Stimulated activated CD8-positive, alpha-beta memory T cell treated with anti-CD3 and anti-CD28 coated beads, Interleukin-15, amount 100 ng/mL, for 48 hours (primary cell): ENCODE measurements at regions not wholly inside any gene's neighbourhood (a gene's known extent, or its start where the extent isn't known, plus 50 kb on each side); places are given as distances from the start of the nearest gene placed in this dataset.
"Not testable (repeated sequence)": the region's sequence is repeated elsewhere in the genome, so short reads cannot be mapped to it uniquely, and the experiment has no call there.

Source experiments
- DNase-seq, 2 donors: peaks; one replicate each; pipeline ENCODE4 v3.0.0-alpha.2; 2020; ENCODE audit warnings: low read depth in 2 of 2

DNA sequence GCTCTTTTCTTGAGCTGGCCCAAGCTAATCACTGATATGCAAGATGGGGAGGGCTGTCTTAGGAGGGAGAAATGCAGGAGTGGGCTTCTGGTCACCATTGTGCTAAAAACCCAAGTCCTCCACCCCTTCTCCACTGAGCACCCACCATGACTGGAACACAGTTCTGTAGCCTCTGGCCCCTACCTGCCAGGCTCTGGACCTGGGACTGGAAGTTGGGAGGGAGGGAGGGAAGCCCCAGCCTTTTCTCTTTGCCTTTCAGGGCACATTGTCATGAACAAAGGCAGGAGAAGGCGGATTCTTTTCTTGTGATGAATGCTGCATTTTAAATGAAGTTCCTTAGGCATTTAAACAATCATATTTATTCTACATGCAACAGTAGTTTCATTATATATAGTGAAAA lies 559.1 kb upstream of the TRPC7 start:
- DNase-seq = no peak

- DNase-seq = no peak
These were observed 545.3 kb upstream of the TRPC7 start for GRCh38 chr5:136910625-136911024.

GRCh38 chr5:136909906-136910305 lies 544.6 kb upstream of the TRPC7 start:
- DNase-seq = no peak

- DNase-seq = no peak
These were observed 542.0 kb upstream of the TRPC7 start for GRCh38 chr5:136907371-136907770.

DNA sequence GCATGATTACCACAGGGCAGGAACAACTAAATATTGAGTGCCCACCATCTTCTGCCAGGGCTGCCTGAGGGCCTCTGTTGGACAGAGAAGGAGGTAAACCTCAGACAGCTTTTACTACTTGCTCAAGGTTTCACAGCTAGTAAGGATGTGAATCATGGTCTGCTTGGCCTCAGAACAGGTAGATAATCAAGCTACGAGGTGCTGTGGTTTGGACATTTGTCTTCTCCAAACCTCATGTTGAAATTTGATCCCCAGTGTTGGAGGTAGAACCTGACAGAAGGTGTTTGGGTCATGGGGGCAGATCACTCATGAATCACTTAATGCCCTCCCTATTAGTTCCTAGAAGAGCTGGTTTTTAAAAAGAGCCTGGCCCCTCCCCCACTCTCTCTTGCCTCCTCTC lies 541.2 kb upstream of the TRPC7 start:
- no peak for DNase-seq

DNA sequence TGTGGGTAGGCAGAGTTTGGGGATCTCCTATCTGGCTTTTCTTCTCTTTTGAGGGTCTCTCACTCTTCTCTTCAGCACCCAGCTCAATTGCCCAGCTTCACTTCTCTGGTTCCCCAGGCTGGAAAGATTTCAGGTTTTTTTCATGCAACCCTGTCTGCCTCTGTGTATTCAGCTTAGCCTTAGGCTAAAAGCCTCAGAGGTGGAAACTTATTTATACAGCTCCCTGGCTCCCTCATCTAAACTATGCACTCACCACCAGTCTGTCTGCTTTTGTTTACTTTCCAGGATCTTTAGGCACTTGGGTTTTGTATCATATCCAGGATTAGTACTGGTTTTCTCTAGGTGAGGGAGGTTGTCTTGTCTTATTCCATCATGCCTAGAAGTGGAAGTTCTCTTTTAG lies 540.2 kb upstream of the TRPC7 start:
- DNase-seq = no peak

DNA sequence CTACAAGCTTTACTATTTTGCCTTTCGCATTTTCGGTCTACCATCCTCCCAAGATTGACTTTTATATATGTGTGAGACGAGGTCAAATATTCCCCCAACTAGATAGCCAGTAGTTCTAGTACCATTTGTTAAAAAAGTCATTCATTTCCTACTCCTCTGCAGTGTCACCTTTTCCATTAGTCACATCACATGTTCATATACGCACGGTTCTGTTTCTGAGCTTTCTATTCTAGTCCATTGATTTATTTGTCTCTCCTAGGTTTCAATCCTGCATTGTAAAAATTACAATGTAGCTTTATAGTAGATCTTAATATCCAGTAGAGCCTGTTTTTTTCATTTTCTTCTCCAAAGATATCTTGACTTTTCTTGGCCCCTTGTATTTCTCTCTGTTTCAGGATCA lies 528.7 kb upstream of the TRPC7 start:
- DNase-seq = no peak

GRCh38 chr5:136892000-136892399 lies 526.7 kb upstream of the TRPC7 start:
- DNase-seq = no peak

DNA sequence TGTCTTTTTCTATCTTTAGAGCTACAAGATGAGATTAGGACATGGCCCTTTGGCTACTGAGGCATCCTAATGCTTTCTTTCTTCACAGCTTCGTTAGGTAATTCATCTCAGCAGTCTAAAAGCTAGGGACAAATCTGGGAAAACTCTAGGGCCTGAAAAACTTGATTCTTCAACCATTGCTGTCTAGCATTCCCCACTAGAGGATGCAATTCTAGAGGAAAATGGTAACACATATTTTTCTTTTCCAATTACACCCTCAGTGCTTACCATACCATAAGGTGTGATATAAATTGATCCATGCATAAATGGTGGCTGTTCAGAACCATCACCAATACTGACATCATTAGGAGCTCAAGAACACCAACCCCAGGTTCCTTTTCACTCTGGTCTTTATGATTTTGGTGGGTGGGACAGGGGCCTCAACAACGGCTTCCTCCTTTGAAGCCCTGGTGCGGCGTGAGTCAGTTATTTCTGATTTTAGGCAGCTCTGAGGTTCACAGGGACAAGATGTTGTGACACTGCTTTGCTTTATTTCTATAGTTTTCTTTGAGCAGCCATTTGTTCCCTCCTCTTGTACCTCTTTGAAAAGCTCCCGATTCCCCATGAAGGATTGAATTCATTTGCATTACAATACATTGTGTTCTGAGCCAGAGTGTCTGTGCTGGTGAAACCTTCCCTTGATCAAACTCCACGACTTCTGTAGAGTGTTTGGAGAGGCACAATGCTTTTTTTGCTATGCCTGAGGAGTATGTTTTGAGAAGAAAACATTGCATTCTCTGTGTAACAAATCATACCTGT lies 526.0 kb upstream of the TRPC7 start:
- DNase-seq = no peak

DNA sequence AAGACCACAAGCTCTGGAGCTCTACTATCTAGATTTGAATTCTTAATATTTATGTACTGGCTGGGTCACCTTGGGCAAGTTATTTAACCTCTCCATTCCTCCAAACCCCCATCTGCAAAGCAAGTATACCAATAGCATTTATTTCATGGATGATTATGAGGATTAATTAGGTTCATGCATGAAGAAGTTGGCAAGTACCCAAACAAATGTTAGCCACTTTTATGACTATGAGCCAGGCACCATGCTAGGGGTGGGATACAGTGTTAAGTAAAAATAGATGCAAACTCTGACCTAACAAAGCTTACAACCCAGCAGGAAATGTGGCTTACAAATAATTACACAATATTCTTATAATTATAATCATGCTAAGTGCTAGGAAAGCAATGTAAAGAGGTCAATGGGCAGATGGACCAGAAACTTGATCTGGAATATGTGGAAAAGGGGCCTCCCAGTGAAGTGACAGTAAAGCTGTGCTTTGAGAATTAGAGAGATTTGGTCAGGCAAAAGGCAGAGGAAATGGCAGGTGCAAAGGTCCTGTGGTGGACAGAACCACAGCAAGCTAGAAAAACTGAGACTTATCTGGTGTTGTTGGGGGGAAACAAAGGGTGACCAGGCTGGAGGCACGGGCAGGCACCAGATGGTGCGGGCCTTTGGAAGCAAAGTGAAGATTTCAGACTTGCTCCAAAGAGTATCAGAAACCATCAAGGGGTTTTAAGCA lies 525.2 kb upstream of the TRPC7 start:
- no peak for DNase-seq

GRCh38 chr5:136886608-136887007 lies 521.3 kb upstream of the TRPC7 start:
- no peak for DNase-seq

- no peak for DNase-seq
These were observed 499.6 kb upstream of the TRPC7 start for GRCh38 chr5:136864960-136865359.

DNA sequence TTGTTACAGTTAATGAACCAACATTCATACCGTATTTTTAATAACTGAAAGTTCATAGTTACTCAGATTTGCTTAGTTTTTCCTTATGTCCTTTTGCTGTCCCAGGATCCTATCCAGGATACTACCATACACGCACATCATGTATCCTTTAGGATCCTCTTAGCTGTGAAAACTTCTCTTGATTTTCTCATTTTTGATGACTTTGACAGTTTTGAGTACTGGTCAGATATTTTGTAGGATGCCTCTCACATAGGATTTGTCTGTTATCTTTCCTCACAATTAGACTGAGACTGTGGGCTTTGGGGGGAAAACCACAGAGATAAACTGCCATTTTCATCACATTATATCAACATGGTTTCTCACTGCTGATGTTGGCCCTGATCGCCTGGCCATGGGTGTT lies 491.3 kb upstream of the TRPC7 start:
- DNase-seq = no peak

DNA sequence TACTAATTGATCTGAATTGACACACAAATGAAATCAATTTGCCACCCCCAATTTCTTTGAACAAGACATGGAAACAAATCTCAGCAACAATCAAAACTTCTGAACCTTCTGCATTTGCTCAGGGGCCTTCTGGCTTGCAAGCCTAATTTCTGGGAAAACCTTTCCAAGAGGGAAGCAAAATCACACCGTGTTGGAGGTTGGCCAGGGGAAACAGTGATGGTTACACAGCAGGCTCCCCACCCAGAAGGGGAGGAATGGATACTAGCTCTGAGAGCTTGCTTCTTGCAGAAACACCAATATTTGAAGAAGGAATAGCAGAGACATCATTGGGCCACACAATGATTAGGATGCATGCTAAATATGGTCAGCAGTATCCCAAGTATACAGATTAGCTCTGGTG lies 488.6 kb upstream of the TRPC7 start:
- no peak for DNase-seq

DNA sequence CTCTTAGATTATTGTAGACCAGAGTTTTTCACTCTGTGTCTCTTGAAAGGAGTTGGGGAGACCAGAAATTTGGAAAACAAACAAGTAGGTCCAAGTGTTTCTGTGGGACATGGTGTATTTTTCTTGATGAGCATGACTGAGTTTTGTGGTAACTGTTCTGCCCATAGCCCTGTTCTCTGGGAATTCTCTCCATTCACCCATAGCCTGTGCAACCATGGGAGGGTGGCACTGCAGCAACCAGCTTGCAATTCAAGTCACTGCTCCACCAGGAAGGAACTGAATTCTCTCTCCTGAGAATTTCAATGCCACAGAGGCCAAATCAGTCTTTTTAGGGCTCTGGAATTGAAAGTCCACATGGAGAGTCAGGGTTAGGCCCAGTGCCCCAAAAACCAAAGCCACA lies 475.3 kb upstream of the TRPC7 start:
- no peak for DNase-seq

DNA sequence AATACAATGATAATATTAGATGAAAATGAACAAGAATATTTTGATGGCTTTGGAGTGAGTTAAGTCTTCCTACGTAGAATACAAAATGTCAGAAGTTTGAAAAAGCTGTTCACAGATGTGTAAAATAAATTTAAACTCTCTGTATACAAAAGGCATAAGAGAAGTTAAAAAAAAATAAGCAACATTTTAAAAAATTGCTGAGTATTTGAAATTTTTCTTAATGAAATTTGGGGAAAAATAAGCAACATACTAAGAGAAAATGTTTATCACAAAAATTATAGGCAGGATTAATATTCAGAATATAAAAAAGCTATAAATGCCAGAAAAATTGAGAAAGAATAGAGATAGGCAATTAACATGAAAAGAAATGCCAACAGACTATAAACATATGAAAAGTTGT lies 470.7 kb upstream of the TRPC7 start:
- DNase-seq = no peak

DNA sequence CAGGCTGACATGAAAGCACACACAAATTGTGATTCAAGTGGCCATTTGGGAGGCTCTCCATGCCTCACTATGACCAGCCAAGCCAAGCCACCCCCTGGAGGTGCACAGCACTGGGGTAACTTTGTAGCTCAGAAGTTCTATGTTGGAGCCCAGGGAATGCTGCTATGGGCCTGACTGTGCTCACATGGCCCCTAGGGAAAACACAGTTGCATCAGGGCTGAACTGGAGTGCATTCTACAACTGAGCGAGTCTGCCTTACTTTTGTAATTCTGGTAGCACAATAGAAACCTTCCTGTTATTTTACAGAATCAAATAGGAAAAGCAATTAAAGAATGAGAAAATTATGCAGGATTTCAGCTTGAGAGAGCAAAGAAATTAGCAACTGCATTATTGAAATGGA lies 455.5 kb upstream of the TRPC7 start:
- DNase-seq = no peak

- no peak for DNase-seq
These were observed 454.4 kb upstream of the TRPC7 start for GRCh38 chr5:136819526-136820302.

GRCh38 chr5:136816327-136816726 lies 451.0 kb upstream of the TRPC7 start:
- no peak for DNase-seq

DNA sequence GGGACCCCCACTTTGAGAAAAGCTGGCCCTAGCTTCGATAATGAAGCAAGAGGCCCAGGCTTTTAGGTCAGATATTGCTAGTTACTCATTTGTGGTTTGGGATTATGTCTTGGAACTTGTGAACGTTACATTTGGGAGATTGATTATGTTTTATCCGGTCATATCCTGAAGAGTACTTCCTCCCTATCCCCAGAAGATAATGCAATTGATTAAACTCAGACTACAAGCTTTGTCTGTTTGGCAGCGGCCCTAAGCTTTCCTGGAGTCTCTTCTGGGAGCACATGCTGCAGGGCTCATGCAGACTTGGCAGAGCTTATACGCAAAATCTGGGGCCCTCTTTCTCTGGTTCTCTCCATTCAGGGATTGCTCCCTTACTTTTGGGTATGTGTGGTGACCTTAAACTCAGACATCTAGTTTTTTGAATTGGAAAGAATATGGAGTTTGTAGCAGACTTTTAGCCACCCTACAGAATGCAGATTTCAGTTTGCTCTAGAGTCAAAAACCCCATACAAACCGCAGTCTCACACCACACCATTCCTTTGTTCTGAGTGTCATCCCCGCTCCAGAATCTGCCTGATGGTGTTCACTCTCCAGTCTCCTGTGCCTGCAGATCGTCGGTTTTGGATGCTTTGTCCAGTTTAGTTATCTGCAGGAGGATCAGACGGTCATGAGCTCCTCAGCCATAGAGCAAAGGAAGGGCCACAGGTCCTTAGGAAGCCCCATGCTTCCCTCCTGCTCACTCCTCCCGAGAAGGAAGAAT lies 449.5 kb upstream of the TRPC7 start:
- no peak for DNase-seq

GRCh38 chr5:136812270-136812669 lies 446.9 kb upstream of the TRPC7 start:
- not testable (repeated sequence) for DNase-seq

- DNase-seq = no peak
These were observed 446.2 kb upstream of the TRPC7 start for GRCh38 chr5:136811551-136811950.
